HEK293T (cell line): ENCODE measurements at regions not wholly inside any gene's neighbourhood (a gene's known extent, or its start where the extent isn't known, plus 50 kb on each side); places are given as distances from the start of the nearest gene placed in this dataset.

Experiments used
- ARNT ChIP-seq: fragments of 450-650 bp; IDR thresholded peaks from 2 replicates; pipeline ENCODE4 v1.6.1; 2017; ENCODE audit warnings: mild to moderate bottlenecking
- FOXM1 ChIP-seq: fragments of 450-650 bp; IDR thresholded peaks from 2 replicates; pipeline ENCODE4 v1.6.1; 2017; ENCODE audit warnings: mild to moderate bottlenecking, borderline replicate concordance

DNA sequence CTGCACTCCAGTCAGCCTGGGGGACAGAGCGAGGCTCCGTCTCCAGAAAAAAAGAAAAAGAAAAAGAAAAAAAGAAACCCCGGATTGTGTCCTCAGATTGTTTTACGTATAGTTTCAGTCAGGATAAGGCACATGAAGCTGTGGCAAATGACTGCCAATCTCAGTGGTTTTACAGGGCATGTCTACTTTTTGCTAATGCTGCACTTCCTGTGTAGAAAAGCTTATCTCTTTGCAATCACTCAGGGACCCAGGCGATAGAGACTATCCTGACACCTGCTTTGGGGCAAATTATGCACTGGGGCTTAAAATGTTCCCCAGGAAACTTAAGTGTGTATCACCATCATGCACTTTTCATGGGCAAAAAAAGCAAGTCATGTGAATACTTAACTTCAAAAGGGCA, 103.7 kb upstream of the MEIS1 start:
- TF ChIP-seq ARNT = no peak
- no peak for TF ChIP-seq FOXM1
